Ishikawa (cell line): ENCODE measurements at regions not wholly inside any gene's neighbourhood (a gene's known extent, or its start where the extent isn't known, plus 50 kb on each side); places are given as distances from the start of the nearest gene placed in this dataset.

Experiments
- CEBPB ChIP-seq: IDR thresholded peaks from 2 replicates; pipeline ENCODE4 v1.6.1; 2012
- CREB1 ChIP-seq: IDR thresholded peaks from 2 replicates; pipeline ENCODE4 v1.6.1; 2012; ENCODE audit warnings: low read depth
- EGR1 ChIP-seq: IDR thresholded peaks from 2 replicates; pipeline ENCODE4 v1.6.1; 2012
- EP300 ChIP-seq: IDR thresholded peaks from 2 replicates; pipeline ENCODE4 v1.6.1; 2012; ENCODE audit warnings: borderline replicate concordance
- FOXM1 ChIP-seq: IDR thresholded peaks from 2 replicates; pipeline ENCODE4 v1.6.1; 2012; ENCODE audit warnings: low read depth, borderline replicate concordance
- NFIC ChIP-seq: IDR thresholded peaks from 2 replicates; pipeline ENCODE4 v1.6.1; 2012
- RAD21 ChIP-seq: IDR thresholded peaks from 2 replicates; pipeline ENCODE4 v1.6.1; 2012; ENCODE audit warnings: low read depth
- REST ChIP-seq: IDR thresholded peaks from 2 replicates; pipeline ENCODE4 v1.6.1; 2012; ENCODE audit warnings: low read depth, mild to moderate bottlenecking
- TAF1 ChIP-seq: IDR thresholded peaks from 2 replicates; pipeline ENCODE4 v1.6.1; 2012; ENCODE audit warnings: low read depth, mild to moderate bottlenecking
- TCF12 ChIP-seq: IDR thresholded peaks from 2 replicates; pipeline ENCODE4 v1.6.1; 2012; ENCODE audit warnings: low read depth
- TEAD4 ChIP-seq: IDR thresholded peaks from 2 replicates; pipeline ENCODE4 v1.6.1; 2012
- YY1 ChIP-seq: IDR thresholded peaks from 2 replicates; pipeline ENCODE4 v1.6.1; 2012; ENCODE audit warnings: low read depth
- ZBTB7A ChIP-seq: IDR thresholded peaks from 2 replicates; pipeline ENCODE4 v1.6.1; 2012; ENCODE audit warnings: low read depth
- TF ChIP-seq, protein P1 (sequence below): IDR thresholded peaks from 2 replicates; pipeline ENCODE4 v1.6.1; 2012
- TF ChIP-seq, protein P2 (sequence below): IDR thresholded peaks from 2 replicates; pipeline ENCODE4 v1.6.1; 2012

DNA sequence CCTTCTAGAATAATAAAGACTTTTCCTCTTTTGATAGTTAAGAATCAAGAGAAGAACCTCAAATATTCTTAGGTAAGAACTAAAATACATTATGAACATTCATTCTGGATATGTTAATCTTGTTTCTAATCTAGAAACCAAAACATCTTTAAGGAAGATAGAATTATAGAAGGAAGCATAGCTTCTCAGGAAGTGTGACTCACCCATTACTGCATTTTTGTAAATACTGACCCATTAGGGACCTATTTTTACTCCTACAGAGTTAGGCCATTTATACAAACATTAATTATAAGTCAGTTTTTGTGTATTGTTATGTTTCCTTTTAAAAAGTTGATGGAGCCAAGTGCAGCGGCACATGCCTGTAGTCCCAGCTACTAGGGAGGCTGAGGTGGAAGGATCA is 147.1 kb downstream of the NUFIP1 start:
- TF ChIP-seq TAF1 (no peak), REST (no peak), YY1 (no peak)

- TF ChIP-seq REST, result no peak
- no peak for TF ChIP-seq RAD21
- TF ChIP-seq FOXM1, result no peak
These were observed 149.1 kb downstream of the NUFIP1 start for GRCh38 chr13:44840131-44840530.

DNA sequence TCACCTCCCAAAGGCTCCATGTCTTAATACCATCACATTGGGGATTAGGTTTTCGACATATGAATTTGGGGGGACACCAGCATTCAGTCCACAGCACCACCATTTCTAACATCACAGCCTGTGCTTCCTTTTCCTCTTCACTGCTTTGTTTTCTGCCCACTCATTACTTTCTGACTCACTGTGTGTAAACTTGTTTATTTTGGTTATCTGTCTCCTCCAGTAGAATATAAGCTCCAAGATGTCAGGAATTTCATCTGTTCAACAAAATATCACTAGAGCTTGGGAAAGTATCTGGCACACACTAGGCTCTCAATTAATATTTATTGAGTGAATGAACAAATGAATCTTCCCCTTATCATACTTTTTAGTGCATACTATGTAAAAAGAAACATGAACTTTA is 152.0 kb downstream of the NUFIP1 start:
- TF ChIP-seq TEAD4 (no peak), TCF12 (no peak), EGR1 (no peak), REST (no peak), ZBTB7A (no peak), CEBPB (no peak), RAD21 (no peak), EP300 (no peak), CREB1 (no peak), NFIC (no peak), TAF1 (no peak)
- TF ChIP-seq, protein P1, sequence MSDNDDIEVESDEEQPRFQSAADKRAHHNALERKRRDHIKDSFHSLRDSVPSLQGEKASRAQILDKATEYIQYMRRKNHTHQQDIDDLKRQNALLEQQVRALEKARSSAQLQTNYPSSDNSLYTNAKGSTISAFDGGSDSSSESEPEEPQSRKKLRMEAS, result no peak

DNA sequence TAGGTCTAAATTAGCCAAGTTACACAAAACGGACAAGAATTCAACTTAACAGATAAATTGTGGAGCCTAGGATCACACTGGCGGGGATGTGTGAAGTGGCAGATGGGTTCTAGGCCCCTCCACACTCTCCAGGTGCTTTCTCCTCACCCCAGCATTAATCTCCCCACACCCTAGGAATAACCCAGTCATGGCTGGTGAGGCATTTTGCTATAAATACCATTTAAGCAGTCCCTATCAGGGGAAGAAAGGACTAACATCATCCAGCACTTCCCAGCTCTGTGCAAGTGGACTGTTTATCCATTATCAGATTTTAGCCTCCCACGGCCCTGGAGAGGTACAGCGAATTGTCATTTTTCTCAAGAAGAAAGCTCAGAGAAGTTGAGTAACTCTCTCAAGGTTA is 154.9 kb downstream of the NUFIP1 start:
- TF ChIP-seq TEAD4 (no peak), RAD21 (no peak)
- TF ChIP-seq, protein P2, sequence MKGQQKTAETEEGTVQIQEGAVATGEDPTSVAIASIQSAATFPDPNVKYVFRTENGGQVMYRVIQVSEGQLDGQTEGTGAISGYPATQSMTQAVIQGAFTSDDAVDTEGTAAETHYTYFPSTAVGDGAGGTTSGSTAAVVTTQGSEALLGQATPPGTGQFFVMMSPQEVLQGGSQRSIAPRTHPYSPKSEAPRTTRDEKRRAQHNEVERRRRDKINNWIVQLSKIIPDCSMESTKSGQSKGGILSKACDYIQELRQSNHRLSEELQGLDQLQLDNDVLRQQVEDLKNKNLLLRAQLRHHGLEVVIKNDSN, result no peak

- TF ChIP-seq ZBTB7A, result no peak
- TF ChIP-seq TCF12, result no peak
- TF ChIP-seq, protein P2, result no peak
- no peak for TF ChIP-seq TEAD4
- no peak for TF ChIP-seq RAD21
- TF ChIP-seq REST, result no peak
- no peak for TF ChIP-seq CREB1
These were observed 155.6 kb downstream of the NUFIP1 start for GRCh38 chr13:44833626-44834025.
